Frontal cortex (tissue), 3 donors: ENCODE measurements at regions not wholly inside any gene's neighbourhood (a gene's known extent, or its start where the extent isn't known, plus 50 kb on each side); places are given as distances from the start of the nearest gene placed in this dataset.
A peak's percentile ranks its signal among the peaks of the same experiment; 100 is the strongest.

Experiments
- DNase-seq, 2 donors: peaks; one replicate each; pipeline ENCODE4 v3.0.0; 2012; ENCODE audit warnings: low spot score in 2 of 2
- FAIRE-seq: peaks from 2 replicates; lab custom pipeline; 2012; peaks lifted over from hg19 to GRCh38; lab: Jason Lieb, UNC
- donor health status: control.
- donor health status: control.
- donor health status: control.

GRCh38 chr17:63309021-63309420 lies 137.1 kb downstream of the CYB561 start:
- no peak for FAIRE-seq
- DNase-seq, result no peak

GRCh38 chr17:63311416-63311937 lies 134.6 kb downstream of the CYB561 start:
- no peak for FAIRE-seq
- no peak for DNase-seq

GRCh38 chr17:63314761-63315160 lies 131.3 kb downstream of the CYB561 start:
- FAIRE-seq (no peak), DNase-seq (no peak)

DNA sequence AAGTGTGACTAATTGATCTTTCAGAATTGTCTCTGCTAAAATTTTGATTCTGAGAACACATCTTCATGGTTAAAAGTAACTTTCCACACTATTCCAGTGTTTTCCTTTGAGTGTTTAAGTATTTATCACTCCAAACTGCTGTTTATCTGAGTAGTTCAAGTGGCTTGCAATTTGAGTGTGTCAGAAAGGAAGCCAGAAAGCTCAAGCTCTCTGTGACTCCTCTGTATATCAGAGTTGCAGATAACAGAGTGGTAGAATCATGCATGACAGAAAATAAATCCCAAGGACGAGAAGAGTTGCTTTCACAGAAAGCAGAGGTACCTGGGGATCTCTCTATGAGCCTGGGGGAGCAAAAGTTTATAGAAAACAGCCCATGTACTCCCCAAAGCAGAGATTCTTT lies 130.0 kb downstream of the CYB561 start:
- no peak for FAIRE-seq
- DNase-seq, result no peak

GRCh38 chr17:63317166-63317840 lies 128.8 kb downstream of the CYB561 start:
- FAIRE-seq (no peak), DNase-seq (no peak)

- FAIRE-seq (no peak), DNase-seq (no peak)
Measured at GRCh38 chr17:63325808-63326207, 120.3 kb downstream of the CYB561 start.

- FAIRE-seq (no peak), DNase-seq (no peak)
Measured at GRCh38 chr17:63329876-63330275, 116.2 kb downstream of the CYB561 start.

GRCh38 chr17:63331301-63332061 lies 114.6 kb downstream of the CYB561 start:
- FAIRE-seq (no peak), DNase-seq (no peak)

GRCh38 chr17:63332286-63332685 lies 113.8 kb downstream of the CYB561 start:
- no peak for DNase-seq
- no peak for FAIRE-seq

DNA sequence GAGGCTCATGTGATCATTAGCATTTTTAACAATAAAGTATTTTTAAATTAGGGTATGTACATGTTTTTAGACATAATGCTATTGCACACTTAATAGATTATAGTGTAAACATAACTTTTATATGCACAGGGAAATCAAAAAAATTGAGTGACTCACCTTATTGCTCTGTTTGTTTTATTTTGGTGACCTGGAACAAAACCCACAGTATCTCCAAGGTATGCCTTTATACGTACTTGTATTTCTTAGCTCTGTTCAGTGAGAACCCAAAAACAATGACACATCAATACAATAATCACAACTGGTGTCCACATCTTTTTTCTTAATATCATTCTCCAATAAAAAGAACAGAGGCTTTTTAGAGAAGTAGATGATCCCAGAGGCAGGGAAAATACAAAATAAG lies 112.2 kb downstream of the CYB561 start:
- no peak for FAIRE-seq

GRCh38 chr17:63335831-63336230 lies 110.3 kb downstream of the CYB561 start:
- DNase-seq (no peak), FAIRE-seq (no peak)

More for the DNA sequence above, 112.2 kb downstream of the CYB561 start:
- no peak for DNase-seq

DNA sequence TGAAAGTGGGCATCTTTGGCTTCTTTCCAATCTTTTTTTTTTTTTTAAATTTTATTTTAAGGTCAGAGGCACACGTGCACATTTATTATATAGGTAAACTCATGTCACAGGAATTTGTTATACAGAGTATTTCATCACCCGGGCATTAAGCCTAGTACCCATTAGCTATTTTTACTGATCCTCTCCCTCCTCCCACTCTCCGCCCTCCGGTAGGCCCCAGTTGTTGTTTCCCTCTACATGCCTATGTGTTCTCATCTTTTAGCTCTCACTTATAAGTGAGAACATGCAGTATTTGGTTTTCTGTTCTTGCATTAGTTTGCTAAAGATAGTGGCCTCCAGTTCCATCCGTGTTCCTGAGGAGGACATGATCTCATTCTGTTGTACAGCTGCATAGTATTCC lies 108.5 kb downstream of the CYB561 start:
- DNase-seq, result no peak
- FAIRE-seq, result no peak

GRCh38 chr17:63338272-63338671 lies 107.8 kb downstream of the CYB561 start:
- FAIRE-seq, result no peak
- no peak for DNase-seq

DNA sequence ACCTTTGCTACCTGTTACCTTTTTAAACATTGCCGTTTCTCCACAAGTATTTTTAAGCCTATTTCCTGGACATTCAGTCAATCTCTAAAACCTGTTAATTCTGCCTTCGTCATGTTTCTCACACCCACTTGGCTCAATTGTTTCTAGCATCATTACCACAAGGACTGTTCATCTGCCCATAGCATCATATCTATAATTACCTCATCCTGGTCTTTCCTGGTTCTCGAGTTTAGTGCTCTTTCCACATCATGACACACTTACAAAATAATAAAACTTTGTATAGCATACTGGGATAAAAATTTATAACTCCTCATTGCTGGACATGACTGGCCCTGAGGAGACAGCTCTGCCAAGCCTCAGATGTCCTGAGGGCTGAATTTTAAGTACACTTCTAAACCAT lies 104.8 kb downstream of the CYB561 start:
- DNase-seq, result no peak
- no peak for FAIRE-seq

DNA sequence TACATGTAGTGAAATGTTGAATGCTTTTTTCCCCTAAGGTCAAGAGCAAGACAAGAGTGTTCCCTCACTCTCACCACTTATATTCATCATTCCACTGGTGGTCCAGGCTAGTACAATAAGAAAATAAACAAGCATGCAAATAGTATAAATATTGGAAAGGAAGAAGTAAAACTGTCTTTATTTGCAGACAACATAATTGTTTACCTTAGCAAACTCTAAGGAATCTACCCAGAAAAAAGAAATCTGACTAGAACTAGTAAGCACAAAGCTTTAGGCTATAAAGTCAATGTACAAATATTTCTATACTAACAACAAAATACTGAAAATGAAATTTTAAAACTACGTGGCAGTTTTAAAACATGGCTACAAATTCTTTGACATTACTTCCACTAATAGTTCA lies 101.7 kb downstream of the CYB561 start:
- FAIRE-seq, result no peak
- DNase-seq, result no peak

GRCh38 chr17:63345611-63346010 lies 100.5 kb downstream of the CYB561 start:
- DNase-seq (no peak), FAIRE-seq (no peak)

DNA sequence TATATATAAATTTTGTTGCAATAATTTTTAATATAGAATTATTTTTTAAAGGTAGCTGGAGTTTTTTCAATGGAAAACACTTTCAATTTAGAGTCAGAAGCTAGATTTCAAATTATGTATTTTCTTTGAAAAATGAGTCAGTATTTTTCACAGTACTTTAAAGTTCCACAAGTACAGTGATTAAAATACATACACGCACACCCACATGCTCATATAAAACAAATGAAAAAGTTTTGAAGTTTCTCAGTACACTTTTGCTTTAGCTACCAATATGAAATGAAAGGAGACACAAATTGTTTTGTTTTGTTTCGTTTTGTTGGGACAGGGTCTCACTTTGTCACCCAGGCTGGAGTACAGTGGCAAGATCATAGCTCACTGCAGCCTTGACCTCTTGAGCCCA lies 98.6 kb downstream of the CYB561 start:
- DNase-seq, result no peak
- FAIRE-seq, result no peak

DNA sequence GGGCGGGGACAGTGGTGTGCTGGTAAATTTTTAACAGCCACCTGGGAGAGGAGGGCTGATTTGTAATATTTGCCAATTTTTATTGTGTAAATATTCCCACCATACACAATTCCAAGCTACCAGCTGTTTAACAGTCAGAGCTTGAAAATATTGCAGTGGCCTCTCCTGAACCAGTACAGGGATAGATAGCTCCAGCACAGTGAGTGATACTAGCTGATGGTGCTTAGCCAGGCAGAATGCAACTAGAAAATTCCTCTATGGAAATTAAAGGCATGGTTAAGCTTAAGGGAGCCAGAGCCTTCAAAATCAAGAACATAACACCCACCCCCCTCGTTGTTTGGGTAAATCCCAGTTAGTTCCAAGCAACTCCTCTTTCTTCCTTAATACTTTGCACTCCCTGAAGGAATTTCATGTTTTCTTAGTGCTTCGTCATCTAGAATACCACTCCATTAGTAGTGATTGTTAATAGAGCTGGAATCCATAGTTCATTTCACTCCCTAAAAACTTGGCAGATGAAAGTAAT lies 96.6 kb downstream of the CYB561 start:
- FAIRE-seq (no peak), DNase-seq (no peak)

DNA sequence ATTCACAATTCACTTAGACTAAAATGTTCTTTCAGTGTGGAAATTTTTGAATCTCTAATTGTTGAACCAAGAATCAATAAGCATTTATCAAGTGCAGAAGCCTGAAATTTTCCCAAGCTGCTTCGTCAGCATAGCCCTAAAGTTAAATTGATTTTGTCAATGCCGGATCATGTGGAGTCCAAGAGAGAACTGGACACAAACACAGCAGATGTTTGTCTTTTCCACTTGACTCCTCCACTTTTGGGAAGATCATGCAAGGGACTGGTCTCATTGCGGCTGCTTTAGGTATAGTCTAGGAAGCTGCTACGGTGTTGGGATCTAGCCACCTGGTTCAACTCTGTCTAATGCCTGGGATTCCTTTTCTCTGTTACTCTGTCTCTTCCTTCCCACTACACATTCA lies 95.7 kb downstream of the CYB561 start:
- FAIRE-seq (no peak), DNase-seq (no peak)

DNA sequence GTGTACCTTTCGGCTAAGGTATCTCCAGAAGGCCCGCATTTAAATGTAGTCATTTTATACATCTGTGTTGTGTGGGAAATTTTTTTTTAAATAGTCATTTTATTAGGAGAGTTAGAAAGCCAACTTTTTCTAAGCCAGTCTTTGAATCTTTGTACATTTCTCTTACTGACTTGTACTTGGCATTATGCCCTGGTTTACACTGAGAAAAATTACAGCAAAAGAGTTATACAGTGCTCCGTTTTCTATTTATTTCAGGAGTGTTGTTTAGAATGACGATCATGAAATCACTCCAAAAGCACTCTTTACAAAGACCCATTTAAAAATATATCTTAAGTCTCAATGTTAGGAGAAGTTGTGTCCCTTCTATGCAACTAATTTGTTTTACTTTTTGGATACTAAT lies 91.8 kb downstream of the CYB561 start:
- no peak for DNase-seq
- no peak for FAIRE-seq

- no peak for FAIRE-seq
- DNase-seq, result peak in 1 of 2 donors; percentile 17
Measured at GRCh38 chr17:63356337-63356757, 89.8 kb downstream of the CYB561 start.
